Astrocyte (in vitro differentiated cells and primary cell): ENCODE measurements at regions not wholly inside any gene's neighbourhood (a gene's known extent, or its start where the extent isn't known, plus 50 kb on each side); places are given as distances from the start of the nearest gene placed in this dataset.
A peak's percentile ranks its signal among the peaks of the same experiment; 100 is the strongest.
"Not testable (repeated sequence)": the region's sequence is repeated elsewhere in the genome, so short reads cannot be mapped to it uniquely, and the experiment has no call there.

ENCODE experiments used
- DNase-seq: peaks from one replicate; pipeline ENCODE4 v3.0.0-alpha.2; 2010; ENCODE audit warnings: low read depth
- FAIRE-seq: peaks from 2 replicates; lab custom pipeline; 2011; peaks lifted over from hg19 to GRCh38; lab: Jason Lieb, UNC
- H2AFZ ChIP-seq: 2 replicates; pipeline ENCODE4 v1.6.0; 2012; ENCODE audit warnings: low read depth, low read length, inconsistent platforms
- H3K27ac ChIP-seq: 2 replicates; pipeline ENCODE4 v1.5.1; 2011; ENCODE audit warnings: low read depth, low read length, inconsistent platforms
- H3K27me3 ChIP-seq: 2 replicates; pipeline ENCODE4 v1.6.0; 2011; ENCODE audit warnings: low read length, inconsistent platforms; ENCODE audit not compliant: insufficient read depth
- H3K36me3 ChIP-seq: 2 replicates; pipeline ENCODE4 v1.5.1; 2011; ENCODE audit warnings: low read length, inconsistent platforms; ENCODE audit not compliant: insufficient read depth
- H3K4me1 ChIP-seq: 2 replicates; pipeline ENCODE4 v1.5.1; 2011; ENCODE audit warnings: low read length, inconsistent platforms; ENCODE audit not compliant: insufficient read depth
- H3K4me2 ChIP-seq: 2 replicates; pipeline ENCODE4 v1.6.0; 2012; ENCODE audit warnings: low read length, inconsistent platforms
- H3K4me3 ChIP-seq: 2 replicates; pipeline ENCODE4 v1.5.1; 2011; ENCODE audit warnings: low read depth, mild to moderate bottlenecking, low read length, inconsistent platforms; ENCODE audit not compliant: insufficient read depth
- H3K79me2 ChIP-seq: 2 replicates; pipeline ENCODE4 v1.6.0; 2012; ENCODE audit warnings: mild to moderate bottlenecking, low read length, inconsistent platforms; ENCODE audit not compliant: insufficient read depth
- H3K9ac ChIP-seq: 2 replicates; pipeline ENCODE4 v1.6.0; 2012; ENCODE audit warnings: mild to moderate bottlenecking, low read length, inconsistent platforms
- H3K9me3 ChIP-seq: 2 replicates; pipeline ENCODE4 v1.5.1; 2012; ENCODE audit warnings: low read depth, mild to moderate bottlenecking, low read length, inconsistent platforms; ENCODE audit not compliant: insufficient read depth
- H4K20me1 ChIP-seq: 2 replicates; pipeline ENCODE4 v1.6.0; 2012; ENCODE audit warnings: low read length, inconsistent platforms; ENCODE audit not compliant: insufficient read depth
- H3K27ac Mint-ChIP-seq: one replicate; pipeline ENCODE4 v1.8.0; 2021; ENCODE audit warnings: mild to moderate bottlenecking, mixed read lengths; ENCODE audit not compliant: unreplicated experiment
- H3K27me3 Mint-ChIP-seq: one replicate; pipeline ENCODE4 v1.8.0; 2021; ENCODE audit warnings: low read depth, mixed read lengths; ENCODE audit not compliant: unreplicated experiment
- H3K36me3 Mint-ChIP-seq: one replicate; pipeline ENCODE4 v1.8.0; 2021; ENCODE audit warnings: low read depth, mixed read lengths; ENCODE audit not compliant: unreplicated experiment
- H3K4me1 Mint-ChIP-seq: one replicate; pipeline ENCODE4 v1.8.0; 2021; ENCODE audit warnings: low read depth, mixed read lengths; ENCODE audit not compliant: unreplicated experiment
- H3K4me3 Mint-ChIP-seq: one replicate; pipeline ENCODE4 v1.8.0; 2021; ENCODE audit warnings: mild to moderate bottlenecking, moderate library complexity, mixed read lengths; ENCODE audit not compliant: unreplicated experiment
- H3K9me3 Mint-ChIP-seq: one replicate; pipeline ENCODE4 v1.8.0; 2021; ENCODE audit warnings: mild to moderate bottlenecking, mixed read lengths; ENCODE audit not compliant: unreplicated experiment
- EZH2 ChIP-seq: IDR thresholded peaks from 2 replicates; pipeline ENCODE4 v1.6.1; 2012; ENCODE audit warnings: mild to moderate bottlenecking, low read length, inconsistent platforms; ENCODE audit not compliant: insufficient read depth
- TF ChIP-seq, protein P1 (sequence below): IDR thresholded peaks from 2 replicates; pipeline ENCODE4 v1.5.1; 2011; ENCODE audit warnings: low read depth, mild to moderate bottlenecking, inconsistent platforms, low read length, moderate library complexity; ENCODE audit not compliant: insufficient read depth

DNA sequence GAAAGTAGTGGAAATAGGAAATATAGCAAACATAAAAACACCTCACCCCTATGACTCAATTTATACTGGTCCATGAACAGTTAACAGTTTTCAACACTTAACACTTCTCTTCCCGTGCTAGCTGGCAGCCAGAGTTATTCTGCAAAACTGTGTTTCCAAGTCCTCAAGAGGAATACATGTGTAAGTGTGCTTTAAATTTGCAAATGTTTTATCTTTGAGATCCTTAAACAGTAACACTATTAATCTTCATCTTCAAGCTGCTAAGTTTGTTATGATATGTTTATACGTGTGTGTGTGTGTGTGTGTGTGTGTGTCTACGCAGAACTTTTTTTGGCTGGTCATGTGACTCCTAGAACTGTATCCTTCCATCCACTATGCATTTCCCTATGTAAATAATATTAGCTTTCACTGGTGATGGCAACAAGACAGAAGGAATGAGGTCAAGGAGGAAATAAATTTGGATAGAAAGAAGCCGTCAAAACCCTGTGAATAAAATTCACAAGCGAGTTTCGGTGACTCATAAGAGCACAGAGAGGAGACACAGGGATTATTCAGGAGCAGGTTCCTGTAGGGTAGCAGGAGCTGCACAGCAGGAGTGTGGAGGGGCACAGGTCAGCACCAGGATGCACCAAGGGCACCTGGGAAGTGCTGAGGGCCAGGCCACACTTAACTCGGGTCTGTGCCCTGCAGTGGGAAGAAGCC, 105.9 kb upstream of the ETV6 start:
- peaks cover 4% of the 10 kb centered on the region for H3K9me3 Mint-ChIP-seq
- Histone ChIP-seq H2AFZ (no peak overlapping the region), H3K9me3 (no peaks in the 10 kb centered on the region), H3K79me2 (no peaks in the 10 kb centered on the region), H3K4me3 (no peak overlapping the region), H3K4me2 (no peak overlapping the region), H3K27me3 (peaks cover 5% of the 10 kb centered on the region), H3K9ac (no peak overlapping the region), H3K27ac (no peak overlapping the region), H4K20me1 (no peaks in the 10 kb centered on the region), H3K36me3 (no peaks in the 10 kb centered on the region), H3K4me1 (peaks cover 4% of the 10 kb centered on the region)
- H3K4me3 Mint-ChIP-seq = no peak overlapping the region
- DNase-seq (no peak), FAIRE-seq (no peak)
- H3K4me1 Mint-ChIP-seq = peaks cover 14% of the 10 kb centered on the region
- no peaks in the 10 kb centered on the region for H3K36me3 Mint-ChIP-seq
- no peak overlapping the region for H3K27ac Mint-ChIP-seq
- TF ChIP-seq, protein P1, sequence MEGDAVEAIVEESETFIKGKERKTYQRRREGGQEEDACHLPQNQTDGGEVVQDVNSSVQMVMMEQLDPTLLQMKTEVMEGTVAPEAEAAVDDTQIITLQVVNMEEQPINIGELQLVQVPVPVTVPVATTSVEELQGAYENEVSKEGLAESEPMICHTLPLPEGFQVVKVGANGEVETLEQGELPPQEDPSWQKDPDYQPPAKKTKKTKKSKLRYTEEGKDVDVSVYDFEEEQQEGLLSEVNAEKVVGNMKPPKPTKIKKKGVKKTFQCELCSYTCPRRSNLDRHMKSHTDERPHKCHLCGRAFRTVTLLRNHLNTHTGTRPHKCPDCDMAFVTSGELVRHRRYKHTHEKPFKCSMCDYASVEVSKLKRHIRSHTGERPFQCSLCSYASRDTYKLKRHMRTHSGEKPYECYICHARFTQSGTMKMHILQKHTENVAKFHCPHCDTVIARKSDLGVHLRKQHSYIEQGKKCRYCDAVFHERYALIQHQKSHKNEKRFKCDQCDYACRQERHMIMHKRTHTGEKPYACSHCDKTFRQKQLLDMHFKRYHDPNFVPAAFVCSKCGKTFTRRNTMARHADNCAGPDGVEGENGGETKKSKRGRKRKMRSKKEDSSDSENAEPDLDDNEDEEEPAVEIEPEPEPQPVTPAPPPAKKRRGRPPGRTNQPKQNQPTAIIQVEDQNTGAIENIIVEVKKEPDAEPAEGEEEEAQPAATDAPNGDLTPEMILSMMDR = no peak
- TF ChIP-seq EZH2 = no peak
- peaks cover 4% of the 10 kb centered on the region for H3K27me3 Mint-ChIP-seq

DNA sequence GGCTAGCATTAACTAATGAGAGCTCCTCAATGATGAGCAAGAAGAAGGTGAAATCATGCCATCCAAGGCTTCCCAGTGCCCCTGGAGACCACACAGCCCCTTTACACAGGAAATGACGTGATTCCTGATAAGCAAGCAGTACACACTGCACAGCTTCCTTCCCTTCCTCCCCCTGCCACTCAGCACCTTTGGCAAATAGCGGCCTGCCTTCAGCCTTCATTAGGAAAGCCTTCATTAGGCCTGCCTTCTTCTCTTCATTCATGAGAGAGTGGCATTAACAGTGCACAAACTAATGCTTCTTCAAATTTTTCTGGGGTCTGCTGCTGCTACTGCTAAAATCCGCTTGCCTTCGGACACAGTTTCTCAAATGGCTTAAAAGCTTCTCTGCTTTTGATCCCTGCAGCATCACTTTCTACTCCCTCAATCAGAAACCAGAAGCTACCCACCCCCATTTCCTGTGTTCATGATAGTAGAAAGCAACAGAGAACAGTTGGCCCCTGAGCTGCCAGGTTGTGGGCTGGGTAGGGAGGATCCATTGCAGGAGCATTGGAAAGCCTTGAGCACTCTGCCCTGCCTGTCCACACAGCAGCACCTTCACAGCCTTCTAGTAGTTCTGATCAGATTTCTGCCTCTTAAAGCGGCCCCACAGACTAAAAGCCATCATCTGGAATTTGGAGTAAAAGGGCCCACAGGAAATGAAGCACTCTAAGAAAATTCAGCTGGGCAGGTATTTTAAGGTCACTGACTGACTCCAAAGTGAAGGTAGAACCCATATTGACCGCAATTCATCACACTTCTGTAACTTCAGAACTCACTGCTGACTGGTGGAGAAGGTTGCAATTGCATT, 103.8 kb upstream of the ETV6 start:
- Mint-ChIP-seq H3K4me3 (no peak overlapping the region), H3K9me3 (peaks cover 4% of the 10 kb centered on the region)

GRCh38 chr12:11546582-11547270, 102.7 kb upstream of the ETV6 start:
- H2AFZ ChIP-seq = peak overlapping the region; percentile 63
- not testable (repeated sequence) for H3K9me3 Mint-ChIP-seq, H3K9ac ChIP-seq, H3K27me3 ChIP-seq, H3K36me3 ChIP-seq, H3K9me3 ChIP-seq, DNase-seq, H3K79me2 ChIP-seq, H3K27ac ChIP-seq, FAIRE-seq, H3K4me3 Mint-ChIP-seq, H3K4me1 ChIP-seq, H3K27me3 Mint-ChIP-seq, H3K36me3 Mint-ChIP-seq, H3K27ac Mint-ChIP-seq, H4K20me1 ChIP-seq
- H3K4me2 ChIP-seq = peak overlapping the region; percentile 73
- peaks cover 14% of the 10 kb centered on the region for H3K4me1 Mint-ChIP-seq
- H3K4me3 ChIP-seq = peak overlapping the region; percentile 39

More for the DNA sequence above, 103.8 kb upstream of the ETV6 start:
- no peaks in the 10 kb centered on the region for H3K9me3 ChIP-seq
- Mint-ChIP-seq H3K27me3 (peaks cover 1% of the 10 kb centered on the region), H3K4me1 (peaks cover 14% of the 10 kb centered on the region), H3K27ac (no peak overlapping the region), H3K36me3 (no peaks in the 10 kb centered on the region)
- H4K20me1 ChIP-seq = no peaks in the 10 kb centered on the region
- peaks cover 4% of the 10 kb centered on the region for H3K4me1 ChIP-seq
- FAIRE-seq (no peak), DNase-seq (no peak)
- no peak overlapping the region for H3K4me3 ChIP-seq
- peaks cover 3% of the 10 kb centered on the region for H3K27me3 ChIP-seq
- no peak overlapping the region for H3K9ac ChIP-seq
- no peak for TF ChIP-seq EZH2
- TF ChIP-seq, protein P1 = no peak
- no peak overlapping the region for H3K4me2 ChIP-seq
- no peaks in the 10 kb centered on the region for H3K36me3 ChIP-seq
- H3K27ac ChIP-seq = no peak overlapping the region
- H2AFZ ChIP-seq = peak overlapping the region; percentile 5
- no peaks in the 10 kb centered on the region for H3K79me2 ChIP-seq

DNA sequence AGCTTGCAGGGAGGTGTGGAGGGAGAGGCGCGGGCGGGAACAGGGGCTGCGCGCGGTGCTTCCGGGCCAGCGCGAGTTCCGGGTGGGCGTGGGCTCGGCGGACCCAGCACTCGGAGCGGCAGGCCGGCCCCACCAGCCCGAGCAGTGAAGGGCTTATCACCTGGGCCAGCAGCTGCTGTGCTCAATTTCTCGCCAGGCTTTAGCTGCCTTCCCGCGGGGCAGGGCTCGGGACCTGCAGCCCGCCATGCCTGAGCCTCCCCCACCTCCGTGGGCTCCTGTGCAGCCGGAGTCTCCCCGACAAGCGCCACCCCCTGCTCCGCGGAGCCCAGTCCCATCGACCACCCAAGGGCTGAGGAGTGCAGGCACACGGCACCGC, 102.2 kb upstream of the ETV6 start:
- H2AFZ ChIP-seq = peak overlapping the region; percentile 63

More for the DNA sequence above, 102.2 kb upstream of the ETV6 start:
- H3K9ac ChIP-seq, H3K27me3 ChIP-seq, H3K36me3 ChIP-seq, H3K9me3 Mint-ChIP-seq, H3K27me3 Mint-ChIP-seq, H3K27ac ChIP-seq, H3K4me3 Mint-ChIP-seq, H3K4me1 ChIP-seq, H4K20me1 ChIP-seq, H3K79me2 ChIP-seq, H3K9me3 ChIP-seq, DNase-seq, H3K36me3 Mint-ChIP-seq, H3K27ac Mint-ChIP-seq, FAIRE-seq: not testable (repeated sequence)
- peak overlapping the region; percentile 16 for H3K4me3 ChIP-seq
- peaks cover 14% of the 10 kb centered on the region for H3K4me1 Mint-ChIP-seq
- peak overlapping the region; percentile 73 for H3K4me2 ChIP-seq
